GM18505 (cell line): ENCODE measurements at regions not wholly inside any gene's neighbourhood (a gene's known extent, or its start where the extent isn't known, plus 50 kb on each side); places are given as distances from the start of the nearest gene placed in this dataset.

Experiments used
- ATAC-seq: cut with Tn5 transposase; IDR thresholded peaks from one replicate; pipeline ENCODE4 v1.9.1; 2021; ENCODE audit not compliant: unreplicated experiment
- POLR2A ChIP-seq: IDR thresholded peaks from 4 replicates; pipeline ENCODE4 v1.6.1; 2011; ENCODE audit warnings: borderline replicate concordance; ENCODE audit not compliant: insufficient read depth, insufficient read length; ENCODE audit errors: extremely low read depth

- no peak for TF ChIP-seq POLR2A
- no peak for ATAC-seq
Observed at GRCh38 chr4:181524499-181524898, 718.7 kb upstream of the TENM3 start.

GRCh38 chr4:181525634-181526033 lies 717.6 kb upstream of the TENM3 start:
- no peak for ATAC-seq

GRCh38 chr4:181528570-181529184 lies 714.5 kb upstream of the TENM3 start:
- peak; percentile 79 for ATAC-seq
- no peak for TF ChIP-seq POLR2A

More at GRCh38 chr4:181525634-181526033, 717.6 kb upstream of the TENM3 start:
- no peak for TF ChIP-seq POLR2A

GRCh38 chr4:181529537-181529936 lies 713.7 kb upstream of the TENM3 start:
- no peak for ATAC-seq
- TF ChIP-seq POLR2A = no peak

- TF ChIP-seq POLR2A = no peak
- no peak for ATAC-seq
Observed at GRCh38 chr4:181536196-181536746, 706.9 kb upstream of the TENM3 start.

- no peak for ATAC-seq
- no peak for TF ChIP-seq POLR2A
Observed at GRCh38 chr4:181536811-181537434, 706.3 kb upstream of the TENM3 start.

- no peak for ATAC-seq
- no peak for TF ChIP-seq POLR2A
Observed at GRCh38 chr4:181538431-181538830, 704.8 kb upstream of the TENM3 start.

- no peak for ATAC-seq
- TF ChIP-seq POLR2A = no peak
Observed at GRCh38 chr4:181541396-181541795, 701.8 kb upstream of the TENM3 start.

- no peak for TF ChIP-seq POLR2A
Observed at GRCh38 chr4:181548873-181549575, 694.2 kb upstream of the TENM3 start.

GRCh38 chr4:181549576-181550188 lies 693.5 kb upstream of the TENM3 start:
- no peak for TF ChIP-seq POLR2A
- no peak for ATAC-seq

More at GRCh38 chr4:181548873-181549575, 694.2 kb upstream of the TENM3 start:
- ATAC-seq = no peak

GRCh38 chr4:181550381-181550780 lies 692.8 kb upstream of the TENM3 start:
- no peak for TF ChIP-seq POLR2A
- ATAC-seq = no peak

- no peak for ATAC-seq
Observed at GRCh38 chr4:181559637-181560036, 683.6 kb upstream of the TENM3 start.

GRCh38 chr4:181562399-181562798 lies 680.8 kb upstream of the TENM3 start:
- TF ChIP-seq POLR2A = no peak
- no peak for ATAC-seq

More at GRCh38 chr4:181559637-181560036, 683.6 kb upstream of the TENM3 start:
- TF ChIP-seq POLR2A = no peak
